Upper lobe of left lung (tissue), 4 donors: ENCODE measurements at regions not wholly inside any gene's neighbourhood (a gene's known extent, or its start where the extent isn't known, plus 50 kb on each side); places are given as distances from the start of the nearest gene placed in this dataset.

ENCODE experiments used
- CTCF ChIP-seq, 6 experiments: fragments of 450-650 bp in 4 of 6; fragments of 200-600 bp in 2 of 6; sonication (generic) in 2 of 6; IDR thresholded peaks; one replicate each; pipeline ENCODE4 v1.5.1; 2016 to 2019; ENCODE audit warnings: antibody characterized with exemption in 6 of 6
- POLR2A ChIP-seq, 4 donors: fragments of 450-650 bp; IDR thresholded peaks; one replicate each; pipeline ENCODE4 v1.5.1; 2016 to 2017; ENCODE audit warnings: antibody characterized with exemption in 4 of 4, mild to moderate bottlenecking in 2 of 4
- POLR2AphosphoS5 ChIP-seq, 2 donors: sonication (generic); formaldehyde crosslinking; IDR thresholded peaks; one replicate each; pipeline ENCODE4 v1.5.1; 2017; ENCODE audit warnings: antibody characterized with exemption in 2 of 2

- TF ChIP-seq POLR2A (IDR thresholded peaks at IDR 0.05) (no peak), CTCF (IDR thresholded peaks at IDR 0.05) (no peak), POLR2AphosphoS5 (IDR thresholded peaks at IDR 0.05) (no peak)
Measured at GRCh38 chr9:88757406-88758010, 222.5 kb downstream of the NXNL2 start.
